Gastrocnemius medialis (tissue), 4 donors: ENCODE measurements at regions not wholly inside any gene's neighbourhood (a gene's known extent, or its start where the extent isn't known, plus 50 kb on each side); places are given as distances from the start of the nearest gene placed in this dataset.

ENCODE experiments used
- ATAC-seq, 2 donors: fragments of 150-250 bp; one replicate each; pipeline ENCODE4 v1.9.1; 2016
- DNase-seq, 2 donors: peaks; one replicate each; pipeline ENCODE4 v3.0.0-alpha.2; 2019
- H3K27ac ChIP-seq, 4 donors: fragments of 200-600 bp; sonication (generic); 1 replicate in 1 of 4; 2 replicates in 3 of 4; pipeline ENCODE4 v1.5.1; 2016 to 2018; ENCODE audit warnings: mild to moderate bottlenecking in 2 of 4, moderate library complexity in 1 of 4
- H3K27me3 ChIP-seq, 3 donors: fragments of 200-600 bp; sonication (generic) in 2 of 3; 1 replicate in 1 of 3; 2 replicates in 2 of 3; pipeline versions ENCODE4 v1.5.1 to v1.6.0; 2016 to 2019; ENCODE audit warnings: mild to moderate bottlenecking in 1 of 3, moderate library complexity in 1 of 3
- H3K36me3 ChIP-seq, 2 donors: fragments of 200-600 bp; sonication (generic) in 1 of 2; one replicate each; pipeline ENCODE4 v1.5.1; 2017 to 2018
- H3K4me1 ChIP-seq, 2 donors: fragments of 200-600 bp; sonication (generic) in 1 of 2; one replicate each; pipeline ENCODE4 v1.5.1; 2016 to 2017; ENCODE audit warnings: mild to moderate bottlenecking in 2 of 2
- H3K4me3 ChIP-seq, 4 donors: fragments of 200-600 bp; sonication (generic) in 3 of 4; 1 replicate in 1 of 4; 2 replicates in 3 of 4; pipeline ENCODE4 v1.5.1; 2016 to 2019; ENCODE audit warnings: mild to moderate bottlenecking in 2 of 4
- H3K9me3 ChIP-seq, 3 donors: fragments of 200-600 bp; sonication (generic) in 2 of 3; 1 replicate in 1 of 3; 2 replicates in 2 of 3; pipeline ENCODE4 v1.5.1; 2016 to 2019
- CTCF ChIP-seq, 5 experiments: fragments of 450-650 bp in 3 of 5; fragments of 200-600 bp in 2 of 5; sonication (generic) in 2 of 5; IDR thresholded peaks in 4 of 5; conservative IDR thresholded peaks in 1 of 5; 1 replicate in 4 of 5; 2 replicates in 1 of 5; pipeline ENCODE4 v1.5.1; 2016 to 2019; ENCODE audit warnings: antibody characterized with exemption in 5 of 5, mild to moderate bottlenecking in 3 of 5, moderate library complexity in 3 of 5
- POLR2A ChIP-seq, 2 donors: fragments of 450-650 bp; IDR thresholded peaks; one replicate each; pipeline ENCODE4 v1.6.1; 2017; ENCODE audit warnings: antibody characterized with exemption in 2 of 2, mild to moderate bottlenecking in 2 of 2, moderate library complexity in 2 of 2
- in situ Hi-C, 4 donors: fragments of 200-750 bp; cut with MboI; loops; one replicate each; pipeline versions ENCODE4 v1.15.0 to v1.8.0; 2017; ENCODE audit warnings: low sequenced_read_pairs in 4 of 4
- intact Hi-C: fragments of 100-400 bp; cut with DNase I; formaldehyde crosslinking; loops from one replicate; pipeline ENCODE4 v1.15.1; 2023; ENCODE audit warnings: low total_unique reads

GRCh38 chr4:186481998-186482790 lies 73.2 kb downstream of the MTNR1A start:
- H3K27me3 ChIP-seq: no peaks in the 10 kb centered on the region
- DNase-seq (no peak), ATAC-seq (no peak)
- no peak overlapping the region for H3K27ac ChIP-seq
- intact Hi-C loops: no loop called here
- H3K36me3 ChIP-seq: no peaks in the 10 kb centered on the region
- no peaks in the 10 kb centered on the region for H3K9me3 ChIP-seq
- in situ Hi-C loops: no loop called here
- TF ChIP-seq POLR2A (IDR thresholded peaks at IDR 0.05): no peak
- TF ChIP-seq CTCF (IDR thresholded peaks at IDR 0.05 in 4 of 5, conservative IDR thresholded peaks at IDR 0.05 in 1 of 5): no peak
- H3K4me1 ChIP-seq: no peaks in the 10 kb centered on the region
- H3K4me3 ChIP-seq: no peak overlapping the region

GRCh38 chr4:186475202-186475601 lies 80.2 kb downstream of the MTNR1A start:
- Histone ChIP-seq H3K9me3 (no peaks in the 10 kb centered on the region), H3K27ac (no peak overlapping the region), H3K27me3 (no peaks in the 10 kb centered on the region), H3K4me3 (no peak overlapping the region), H3K36me3 (no peaks in the 10 kb centered on the region), H3K4me1 (no peaks in the 10 kb centered on the region)
- TF ChIP-seq POLR2A (IDR thresholded peaks at IDR 0.05): no peak
- no peak for TF ChIP-seq CTCF (IDR thresholded peaks at IDR 0.05 in 4 of 5, conservative IDR thresholded peaks at IDR 0.05 in 1 of 5)
- ATAC-seq: no peak
- DNase-seq: no peak
- intact Hi-C loops (no loop called here), in situ Hi-C loops (no loop called here)

- no peak overlapping the region for H3K27ac ChIP-seq
- H3K4me1 ChIP-seq: no peaks in the 10 kb centered on the region
- TF ChIP-seq CTCF (IDR thresholded peaks at IDR 0.05 in 4 of 5, conservative IDR thresholded peaks at IDR 0.05 in 1 of 5): no peak
- no peak for TF ChIP-seq POLR2A (IDR thresholded peaks at IDR 0.05)
- no peak overlapping the region for H3K4me3 ChIP-seq
- H3K27me3 ChIP-seq: no peaks in the 10 kb centered on the region
- H3K36me3 ChIP-seq: no peaks in the 10 kb centered on the region
- intact Hi-C loops: no loop called here
- ATAC-seq (no peak), DNase-seq (no peak)
- in situ Hi-C loops: no loop called here
- H3K9me3 ChIP-seq: no peaks in the 10 kb centered on the region
Measured at GRCh38 chr4:186473933-186474332, 81.4 kb downstream of the MTNR1A start.

- Histone ChIP-seq H3K9me3 (no peaks in the 10 kb centered on the region), H3K4me3 (no peak overlapping the region)
Measured at GRCh38 chr4:186472948-186473347, 82.4 kb downstream of the MTNR1A start.

More at GRCh38 chr4:186472948-186473347, 82.4 kb downstream of the MTNR1A start:
- H3K4me1 ChIP-seq: no peaks in the 10 kb centered on the region
- TF ChIP-seq CTCF (IDR thresholded peaks at IDR 0.05 in 4 of 5, conservative IDR thresholded peaks at IDR 0.05 in 1 of 5): peak in 1 of 5 experiments; percentile 12
- no peak for TF ChIP-seq POLR2A (IDR thresholded peaks at IDR 0.05)
- intact Hi-C loops (no loop called here), in situ Hi-C loops (no loop called here)
- no peaks in the 10 kb centered on the region for H3K27me3 ChIP-seq
- ATAC-seq (no peak), DNase-seq (no peak)
- no peak overlapping the region for H3K27ac ChIP-seq
- no peaks in the 10 kb centered on the region for H3K36me3 ChIP-seq
